ENCODE measurements at regions not wholly inside any gene's neighbourhood (a gene's known extent, or its start where the extent isn't known, plus 50 kb on each side); places are given as distances from the start of the nearest gene placed in this dataset.

GRCh38 chr13:73281746-73282145 is 222.9 kb downstream of the KLF5 start:
- TF ChIP-seq EZH2phosphoT487 (IDR thresholded peaks at IDR 0.05; ENCODE audit: borderline replicate concordance) (no peak), EZH2 (IDR thresholded peaks at IDR 0.05) (no peak), FOSL1 (IDR thresholded peaks at IDR 0.05; ENCODE audit: low read depth) (no peak), POLR2AphosphoS5 (IDR thresholded peaks at IDR 0.05; ENCODE audit: low read depth, low read length) (no peak), YY1 (IDR thresholded peaks at IDR 0.05; ENCODE audit: extremely low read depth, insufficient replicate concordance, low read depth, low read length) (no peak), CTCF (IDR thresholded peaks at IDR 0.05 in 2 of 3, conservative IDR thresholded peaks at IDR 0.05 in 1 of 3; ENCODE audit: borderline replicate concordance in 1 of 3, insufficient read depth in 1 of 3, low read depth in 2 of 3, low read length in 2 of 3) (no peak), CEBPB (IDR thresholded peaks at IDR 0.05; ENCODE audit: low read depth) (no peak), RAD21 (IDR thresholded peaks at IDR 0.05; ENCODE audit: low read depth) (no peak), POLR2A (IDR thresholded peaks at IDR 0.05; ENCODE audit: borderline replicate concordance, extremely low read depth, insufficient read depth, insufficient read length) (no peak), MAX (IDR thresholded peaks at IDR 0.05) (no peak)

All from HCT116 (cell line).